Mesenchymal stem cell (in vitro differentiated cells and primary cell): ENCODE measurements at regions not wholly inside any gene's neighbourhood (a gene's known extent, or its start where the extent isn't known, plus 50 kb on each side); places are given as distances from the start of the nearest gene placed in this dataset.

ENCODE experiments used
- DNase-seq: peaks from one replicate; pipeline ENCODE4 v3.0.0-alpha.2; 2013
- H2AFZ ChIP-seq: one replicate; pipeline ENCODE4 v1.6.1; 2013; ENCODE audit warnings: low read depth, mild to moderate bottlenecking, control low read depth, inconsistent platforms, low read length, moderate library complexity
- H2AK5ac ChIP-seq: 2 replicates; pipeline ENCODE4 v1.6.1; 2013; ENCODE audit warnings: low read length, moderate library complexity, mild to moderate bottlenecking, inconsistent platforms; ENCODE audit not compliant: severe bottlenecking
- H2BK120ac ChIP-seq: one replicate; pipeline ENCODE4 v1.6.1; 2013; ENCODE audit warnings: low read depth, mild to moderate bottlenecking, inconsistent platforms, low read length, moderate library complexity
- H2BK12ac ChIP-seq, 2 experiments: one replicate each; pipeline ENCODE4 v1.6.1; 2013; ENCODE audit warnings: inconsistent platforms in 2 of 2, low read length in 2 of 2, mild to moderate bottlenecking in 2 of 2, moderate library complexity in 2 of 2, control low read depth in 1 of 2
- H2BK15ac ChIP-seq: one replicate; pipeline ENCODE4 v1.6.1; 2013; ENCODE audit warnings: mild to moderate bottlenecking, low read depth, inconsistent platforms; ENCODE audit not compliant: poor library complexity, severe bottlenecking
- H2BK5ac ChIP-seq: 2 replicates; pipeline ENCODE4 v1.6.1; 2013; ENCODE audit warnings: low read depth, mild to moderate bottlenecking, low read length, control low read depth, inconsistent platforms; ENCODE audit not compliant: poor library complexity, severe bottlenecking
- H3K14ac ChIP-seq, 2 experiments: one replicate each; pipeline ENCODE4 v1.6.1; 2013; ENCODE audit warnings: inconsistent platforms in 2 of 2, low read length in 2 of 2, control low read depth in 1 of 2, mild to moderate bottlenecking in 1 of 2, moderate library complexity in 1 of 2
- H3K18ac ChIP-seq, 2 experiments: one replicate each; pipeline ENCODE4 v1.6.1; 2013; ENCODE audit warnings: inconsistent platforms in 2 of 2, low read length in 2 of 2, control low read depth in 1 of 2, low read depth in 1 of 2, mild to moderate bottlenecking in 1 of 2
- H3K23ac ChIP-seq, 2 experiments: one replicate each; pipeline ENCODE4 v1.6.1; 2013; ENCODE audit warnings: inconsistent platforms in 2 of 2, low read length in 2 of 2, mild to moderate bottlenecking in 2 of 2, moderate library complexity in 2 of 2, control low read depth in 1 of 2
- H3K27ac ChIP-seq: 2 replicates; pipeline ENCODE4 v1.5.1; 2013; ENCODE audit warnings: mild to moderate bottlenecking, moderate library complexity, low read length, control low read depth, inconsistent platforms; ENCODE audit not compliant: poor library complexity, severe bottlenecking
- H3K27me3 ChIP-seq, 2 experiments: 2 replicates each; pipeline versions ENCODE4 v1.6.1 to v1.7.0; 2013; ENCODE audit warnings: low read length in 2 of 2, mild to moderate bottlenecking in 2 of 2, moderate library complexity in 2 of 2, control low read depth in 1 of 2, inconsistent platforms in 1 of 2; ENCODE audit not compliant: control insufficient read depth in 1 of 2, insufficient read depth in 1 of 2
- H3K36me3 ChIP-seq, 2 experiments: 2 replicates each; pipeline versions ENCODE4 v1.6.1 to v1.7.0; 2013; ENCODE audit warnings: low read length in 2 of 2, control low read depth in 1 of 2, inconsistent platforms in 1 of 2, low read depth in 1 of 2, mild to moderate bottlenecking in 1 of 2; ENCODE audit not compliant: insufficient read depth in 2 of 2, control insufficient read depth in 1 of 2
- H3K4ac ChIP-seq, 2 experiments: one replicate each; pipeline ENCODE4 v1.6.1; 2013; ENCODE audit warnings: inconsistent platforms in 2 of 2, low read length in 2 of 2, mild to moderate bottlenecking in 2 of 2, moderate library complexity in 2 of 2, control low read depth in 1 of 2, low read depth in 1 of 2
- H3K4me1 ChIP-seq: 2 replicates; pipeline ENCODE4 v1.6.1; 2013; ENCODE audit warnings: low read depth, low read length, control low read depth; ENCODE audit not compliant: control insufficient read depth, insufficient read depth
- H3K4me2 ChIP-seq: 2 replicates; pipeline ENCODE4 v1.6.1; 2013; ENCODE audit warnings: low read length, mild to moderate bottlenecking, inconsistent platforms; ENCODE audit not compliant: poor library complexity, severe bottlenecking
- H3K4me3 ChIP-seq, 2 experiments: 2 replicates each; pipeline versions ENCODE4 v1.5.1 to v1.7.0; 2013; ENCODE audit warnings: low read length in 2 of 2, mild to moderate bottlenecking in 2 of 2, control low read depth in 1 of 2, low read depth in 1 of 2; ENCODE audit not compliant: insufficient read depth in 1 of 2
- H3K79me1 ChIP-seq: replicated peaks from 2 replicates; pipeline ENCODE4 v1.6.1; 2013; ENCODE audit warnings: mild to moderate bottlenecking, control low read depth, low read length, inconsistent platforms; ENCODE audit not compliant: poor library complexity, severe bottlenecking
- H3K9ac ChIP-seq: 2 replicates; pipeline ENCODE4 v1.7.0; 2013; ENCODE audit warnings: mild to moderate bottlenecking, low read length, moderate library complexity
- H3K9me3 ChIP-seq: 2 replicates; pipeline ENCODE4 v1.7.0; 2013; ENCODE audit warnings: mild to moderate bottlenecking, low read length; ENCODE audit not compliant: control insufficient read depth
- H4K8ac ChIP-seq: one replicate; pipeline ENCODE4 v1.6.1; 2013; ENCODE audit warnings: inconsistent platforms, mild to moderate bottlenecking, low read length, moderate library complexity
- H4K91ac ChIP-seq: one replicate; pipeline ENCODE4 v1.6.1; 2013; ENCODE audit warnings: mild to moderate bottlenecking, low read length, inconsistent platforms
- WGBS: methylation state at CpG from one replicate; pipeline ENCODE4 v1.1.7; 2013; ENCODE audit warnings: mixed read lengths; 5-methylcytosine and 5-hydroxymethylcytosine counted together

GRCh38 chr18:75745147-75745546, 317.6 kb upstream of the SMIM21 start:
- Histone ChIP-seq H3K18ac (no peak overlapping the region), H3K4me3 (no peak overlapping the region), H3K27ac (no peak overlapping the region), H3K27me3 (peaks cover 0 to 5% of the 10 kb centered on the region in 2 experiments), H3K9me3 (no peaks in the 10 kb centered on the region), H2AFZ (no peak overlapping the region), H3K4ac (no peak overlapping the region), H2BK120ac (no peak overlapping the region), H4K8ac (no peak overlapping the region), H2BK12ac (no peak overlapping the region), H2BK5ac (no peak overlapping the region), H3K79me1 (no peaks in the 10 kb centered on the region), H3K4me2 (no peak overlapping the region), H3K9ac (no peak overlapping the region), H3K36me3 (no peaks in the 10 kb centered on the region), H3K23ac (no peak overlapping the region), H3K4me1 (no peaks in the 10 kb centered on the region), H4K91ac (no peak overlapping the region), H3K14ac (no peak overlapping the region), H2BK15ac (no peak overlapping the region), H2AK5ac (no peak overlapping the region)
- DNase-seq, result no peak
- WGBS, result 88% methylated on average over 7 of the region's 7 CpGs

GRCh38 chr18:75742516-75742915, 315.0 kb upstream of the SMIM21 start:
- WGBS, result 100% methylated on average over 1 of the region's 4 CpGs
- no peaks in the 10 kb centered on the region for H3K4me1 ChIP-seq
- H4K91ac ChIP-seq, result no peak overlapping the region
- H2AFZ ChIP-seq, result no peak overlapping the region
- no peak overlapping the region for H2BK12ac ChIP-seq
- H3K14ac ChIP-seq, result no peak overlapping the region
- H3K27ac ChIP-seq, result no peak overlapping the region
- H2AK5ac ChIP-seq, result no peak overlapping the region
- no peak overlapping the region for H2BK5ac ChIP-seq
- no peak overlapping the region for H3K9ac ChIP-seq
- H3K36me3 ChIP-seq, result no peaks in the 10 kb centered on the region
- H2BK15ac ChIP-seq, result no peak overlapping the region
- H4K8ac ChIP-seq, result no peak overlapping the region
- H3K4me3 ChIP-seq, result no peak overlapping the region
- H3K4ac ChIP-seq, result no peak overlapping the region
- peaks cover 0 to 5% of the 10 kb centered on the region in 2 experiments for H3K27me3 ChIP-seq
- H3K4me2 ChIP-seq, result no peak overlapping the region
- H3K23ac ChIP-seq, result no peak overlapping the region
- no peak overlapping the region for H2BK120ac ChIP-seq
- no peaks in the 10 kb centered on the region for H3K79me1 ChIP-seq
- DNase-seq, result no peak
- no peak overlapping the region for H3K18ac ChIP-seq
- no peaks in the 10 kb centered on the region for H3K9me3 ChIP-seq

- no peak overlapping the region for H4K8ac ChIP-seq
- no peak for DNase-seq
- H3K27me3 ChIP-seq, result peaks cover 0 to 5% of the 10 kb centered on the region in 2 experiments
- no peak overlapping the region for H2BK15ac ChIP-seq
- H3K9ac ChIP-seq, result no peak overlapping the region
- H2BK120ac ChIP-seq, result no peak overlapping the region
- H3K4ac ChIP-seq, result no peak overlapping the region
- no peak overlapping the region for H3K23ac ChIP-seq
- no peak overlapping the region for H2AK5ac ChIP-seq
- H3K14ac ChIP-seq, result no peak overlapping the region
- 48% methylated on average over 6 of the region's 7 CpGs for WGBS
- no peaks in the 10 kb centered on the region for H3K79me1 ChIP-seq
- no peak overlapping the region for H3K18ac ChIP-seq
- no peak overlapping the region for H2AFZ ChIP-seq
- no peak overlapping the region for H3K27ac ChIP-seq
- no peaks in the 10 kb centered on the region for H3K9me3 ChIP-seq
- no peak overlapping the region for H4K91ac ChIP-seq
- H3K36me3 ChIP-seq, result no peaks in the 10 kb centered on the region
- no peaks in the 10 kb centered on the region for H3K4me1 ChIP-seq
- no peak overlapping the region for H3K4me2 ChIP-seq
- H2BK12ac ChIP-seq, result no peak overlapping the region
- no peak overlapping the region for H3K4me3 ChIP-seq
- no peak overlapping the region for H2BK5ac ChIP-seq
Measured at GRCh38 chr18:75739682-75740081, 312.2 kb upstream of the SMIM21 start.

- Histone ChIP-seq H3K79me1 (no peaks in the 10 kb centered on the region), H3K23ac (no peak overlapping the region), H3K27me3 (no peaks in the 10 kb centered on the region), H2AK5ac (no peak overlapping the region), H3K4me3 (no peak overlapping the region), H3K14ac (no peak overlapping the region), H2BK12ac (no peak overlapping the region), H3K4me2 (no peak overlapping the region), H2BK120ac (no peak overlapping the region), H3K4me1 (no peaks in the 10 kb centered on the region), H2BK5ac (no peak overlapping the region), H3K36me3 (no peaks in the 10 kb centered on the region), H3K9ac (no peak overlapping the region), H2BK15ac (no peak overlapping the region), H4K91ac (no peak overlapping the region), H4K8ac (no peak overlapping the region), H3K9me3 (no peaks in the 10 kb centered on the region), H3K18ac (no peak overlapping the region), H3K27ac (no peak overlapping the region), H3K4ac (no peak overlapping the region), H2AFZ (no peak overlapping the region)
- DNase-seq, result no peak
- 89% methylated on average over 2 of the region's 2 CpGs for WGBS
Measured at GRCh38 chr18:75735291-75735690, 307.8 kb upstream of the SMIM21 start.
